HG03575 (cell line): ENCODE measurements at regions not wholly inside any gene's neighbourhood (a gene's known extent, or its start where the extent isn't known, plus 50 kb on each side); places are given as distances from the start of the nearest gene placed in this dataset.

ENCODE experiments used
- ATAC-seq: cut with Tn5 transposase; IDR thresholded peaks from one replicate; pipeline ENCODE4 v1.9.1; 2021; ENCODE audit not compliant: unreplicated experiment, insufficient number of reproducible peaks, low FRiP score; ENCODE audit errors: extremely low read depth

- no peak for ATAC-seq
Observed at GRCh38 chr18:46411867-46412690, 244.9 kb downstream of the LOXHD1 start.

- ATAC-seq, result no peak
Observed at GRCh38 chr18:46412916-46413315, 244.1 kb downstream of the LOXHD1 start.

- no peak for ATAC-seq
Observed at GRCh38 chr18:46413684-46414083, 243.3 kb downstream of the LOXHD1 start.

- ATAC-seq, result no peak
Observed at GRCh38 chr18:46414863-46415262, 242.2 kb downstream of the LOXHD1 start.

GRCh38 chr18:46415532-46416252, 241.3 kb downstream of the LOXHD1 start:
- ATAC-seq, result no peak

GRCh38 chr18:46416706-46417638, 240.0 kb downstream of the LOXHD1 start:
- no peak for ATAC-seq

- no peak for ATAC-seq
Observed at GRCh38 chr18:46418663-46419260, 238.3 kb downstream of the LOXHD1 start.

GRCh38 chr18:46419391-46420141, 237.5 kb downstream of the LOXHD1 start:
- no peak for ATAC-seq

GRCh38 chr18:46421973-46422551, 235.0 kb downstream of the LOXHD1 start:
- no peak for ATAC-seq

- ATAC-seq, result no peak
Observed at GRCh38 chr18:46422552-46423055, 234.4 kb downstream of the LOXHD1 start.

- ATAC-seq, result no peak
Observed at GRCh38 chr18:46423226-46423805, 233.7 kb downstream of the LOXHD1 start.

- no peak for ATAC-seq
Observed at GRCh38 chr18:46424898-46425297, 232.1 kb downstream of the LOXHD1 start.

GRCh38 chr18:46425511-46425910, 231.5 kb downstream of the LOXHD1 start:
- no peak for ATAC-seq

- no peak for ATAC-seq
Observed at GRCh38 chr18:46426021-46426678, 230.9 kb downstream of the LOXHD1 start.

- no peak for ATAC-seq
Observed at GRCh38 chr18:46426679-46427047, 230.4 kb downstream of the LOXHD1 start.
